ENCODE measurements at regions not wholly inside any gene's neighbourhood (a gene's known extent, or its start where the extent isn't known, plus 50 kb on each side); places are given as distances from the start of the nearest gene placed in this dataset.

DNA sequence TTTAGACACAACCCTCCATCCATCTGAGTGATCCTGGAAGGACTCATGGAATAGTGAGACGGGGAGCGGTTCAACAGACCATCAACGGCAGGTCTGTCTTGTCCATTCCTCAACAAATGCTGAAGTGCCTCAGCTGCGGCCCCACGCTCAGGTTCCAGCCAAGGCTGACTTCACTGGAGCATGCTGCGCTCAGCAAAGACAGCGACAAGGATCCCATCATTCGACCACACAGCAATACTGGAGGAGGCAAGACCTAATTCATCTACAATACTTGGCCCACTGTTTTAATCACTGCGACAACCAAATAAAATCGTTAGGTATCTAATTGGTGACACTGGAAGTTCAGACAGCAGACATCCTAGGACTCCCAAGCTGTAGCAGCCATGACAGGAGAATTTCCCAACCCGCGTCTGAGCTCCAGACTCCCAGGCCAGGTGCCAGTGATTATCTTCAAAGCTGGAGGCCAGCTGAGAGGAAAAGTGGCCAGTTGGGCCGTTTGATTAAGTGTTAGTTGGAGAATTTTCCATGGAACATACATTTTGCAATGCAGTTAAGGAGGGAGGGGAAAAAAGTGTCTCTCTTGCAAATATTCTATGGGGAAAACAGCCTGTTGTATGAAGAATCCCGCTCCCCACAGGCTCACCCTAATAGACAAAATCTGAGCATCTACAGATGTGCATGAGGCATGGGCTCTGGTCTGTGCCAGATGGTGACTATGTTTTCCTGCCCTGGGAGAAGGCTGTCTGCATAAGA, 92.5 kb upstream of the SLC35G4 start:
- TF ChIP-seq, protein P1, sequence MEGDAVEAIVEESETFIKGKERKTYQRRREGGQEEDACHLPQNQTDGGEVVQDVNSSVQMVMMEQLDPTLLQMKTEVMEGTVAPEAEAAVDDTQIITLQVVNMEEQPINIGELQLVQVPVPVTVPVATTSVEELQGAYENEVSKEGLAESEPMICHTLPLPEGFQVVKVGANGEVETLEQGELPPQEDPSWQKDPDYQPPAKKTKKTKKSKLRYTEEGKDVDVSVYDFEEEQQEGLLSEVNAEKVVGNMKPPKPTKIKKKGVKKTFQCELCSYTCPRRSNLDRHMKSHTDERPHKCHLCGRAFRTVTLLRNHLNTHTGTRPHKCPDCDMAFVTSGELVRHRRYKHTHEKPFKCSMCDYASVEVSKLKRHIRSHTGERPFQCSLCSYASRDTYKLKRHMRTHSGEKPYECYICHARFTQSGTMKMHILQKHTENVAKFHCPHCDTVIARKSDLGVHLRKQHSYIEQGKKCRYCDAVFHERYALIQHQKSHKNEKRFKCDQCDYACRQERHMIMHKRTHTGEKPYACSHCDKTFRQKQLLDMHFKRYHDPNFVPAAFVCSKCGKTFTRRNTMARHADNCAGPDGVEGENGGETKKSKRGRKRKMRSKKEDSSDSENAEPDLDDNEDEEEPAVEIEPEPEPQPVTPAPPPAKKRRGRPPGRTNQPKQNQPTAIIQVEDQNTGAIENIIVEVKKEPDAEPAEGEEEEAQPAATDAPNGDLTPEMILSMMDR (IDR thresholded peaks at IDR 0.05): no peak
- no peak for TF ChIP-seq EZH2phosphoT487 (IDR thresholded peaks at IDR 0.05)
- TF ChIP-seq EZH2 (IDR thresholded peaks at IDR 0.05): no peak
